OCI-LY1 (cell line): ENCODE measurements at regions not wholly inside any gene's neighbourhood (a gene's known extent, or its start where the extent isn't known, plus 50 kb on each side); places are given as distances from the start of the nearest gene placed in this dataset.

Experiments
- H2AFZ ChIP-seq: fragments of 200-600 bp; sonication (generic), shearing (Covaris generic); 2 replicates; pipeline ENCODE4 v1.6.0; 2014; ENCODE audit warnings: antibody characterized with exemption, mild to moderate bottlenecking, low read length
- H3F3A ChIP-seq: fragments of 200-600 bp; sonication (generic), shearing (Covaris generic); 2 replicates; pipeline ENCODE4 v1.6.0; 2014; ENCODE audit warnings: mild to moderate bottlenecking, antibody characterized with exemption, low read length, moderate library complexity; ENCODE audit not compliant: insufficient read depth
- H3K27ac ChIP-seq: fragments of 200-600 bp; sonication (generic); 2 replicates; pipeline ENCODE4 v1.5.1; 2014; ENCODE audit warnings: low read length, mixed run types, mild to moderate bottlenecking, low read depth; ENCODE audit not compliant: poor library complexity, severe bottlenecking
- H3K27me3 ChIP-seq: fragments of 200-600 bp; sonication (generic); 2 replicates; pipeline ENCODE4 v1.6.0; 2014; ENCODE audit warnings: antibody characterized with exemption, mild to moderate bottlenecking, low read length, moderate library complexity; ENCODE audit not compliant: insufficient read depth
- H3K36me3 ChIP-seq: fragments of 200-600 bp; sonication (generic); 2 replicates; pipeline ENCODE4 v1.6.1; 2014; ENCODE audit warnings: mild to moderate bottlenecking, antibody characterized with exemption, low read length, moderate library complexity, mixed read lengths; ENCODE audit not compliant: insufficient read depth
- H3K4me1 ChIP-seq: fragments of 200-600 bp; sonication (generic); 2 replicates; pipeline ENCODE4 v1.5.1; 2014; ENCODE audit warnings: mild to moderate bottlenecking, low read length, moderate library complexity; ENCODE audit not compliant: insufficient read depth, severe bottlenecking
- H3K4me2 ChIP-seq: fragments of 200-600 bp; sonication (generic), shearing (Covaris generic); 2 replicates; pipeline ENCODE4 v1.6.1; 2014; ENCODE audit warnings: low read length
- H3K4me3 ChIP-seq: fragments of 200-600 bp; sonication (generic); 2 replicates; pipeline ENCODE4 v1.5.1; 2014; ENCODE audit warnings: low read length, low read depth, mild to moderate bottlenecking, mixed read lengths; ENCODE audit not compliant: poor library complexity, severe bottlenecking
- H3K79me2 ChIP-seq: fragments of 200-600 bp; shearing (Covaris generic); 2 replicates; pipeline ENCODE4 v1.6.1; 2016; ENCODE audit warnings: mixed run types, low read length, mixed read lengths; ENCODE audit not compliant: insufficient read depth
- H3K9ac ChIP-seq: fragments of 200-600 bp; sonication (generic), shearing (Covaris generic); 2 replicates; pipeline ENCODE4 v1.6.1; 2014; ENCODE audit warnings: mild to moderate bottlenecking, low read length, mixed read lengths
- H3K9me2 ChIP-seq: fragments of 200-600 bp; sonication (generic), shearing (Covaris generic); 2 replicates; pipeline ENCODE4 v1.6.1; 2014; ENCODE audit warnings: low read depth, mild to moderate bottlenecking, low read length, mixed read lengths
- H3K9me3 ChIP-seq: fragments of 200-600 bp; shearing (Covaris generic); 2 replicates; pipeline ENCODE4 v1.6.1; 2014; ENCODE audit warnings: low read length, mixed read lengths
- H4K20me1 ChIP-seq: fragments of 200-600 bp; sonication (generic), shearing (Covaris generic); 2 replicates; pipeline ENCODE4 v1.6.0; 2016; ENCODE audit warnings: mild to moderate bottlenecking, low read length; ENCODE audit not compliant: insufficient read depth
- CTCF ChIP-seq: fragments of 200-600 bp; sonication (generic), shearing (Covaris generic); IDR thresholded peaks from 2 replicates; pipeline ENCODE4 v1.5.1; 2017; ENCODE audit warnings: mild to moderate bottlenecking, antibody characterized with exemption, low read length, moderate library complexity, mixed read lengths
- EZH2 ChIP-seq: fragments of 200-600 bp; sonication (generic), shearing (Covaris generic); IDR thresholded peaks from 2 replicates; pipeline ENCODE4 v1.8.0; 2017; ENCODE audit warnings: borderline replicate concordance, mixed run types, mild to moderate bottlenecking, antibody characterized with exemption, low read length, moderate library complexity, mixed read lengths

GRCh38 chr2:145146691-145147090 lies 626.8 kb upstream of the ZEB2 start:
- H3K27me3 ChIP-seq = no peaks in the 10 kb centered on the region
- TF ChIP-seq EZH2 (no peak), CTCF (no peak)

GRCh38 chr2:145144131-145144728 lies 624.3 kb upstream of the ZEB2 start:
- Histone ChIP-seq H4K20me1 (no peaks in the 10 kb centered on the region), H3K79me2 (no peaks in the 10 kb centered on the region), H3K4me2 (no peak overlapping the region), H3K27me3 (no peaks in the 10 kb centered on the region), H3K9me2 (no peaks in the 10 kb centered on the region), H3K27ac (no peak overlapping the region), H2AFZ (no peak overlapping the region), H3K4me1 (no peaks in the 10 kb centered on the region), H3K4me3 (no peak overlapping the region), H3K9me3 (no peaks in the 10 kb centered on the region; the same call in 1 of the 2 replicates), H3F3A (no peaks in the 10 kb centered on the region), H3K9ac (no peak overlapping the region), H3K36me3 (no peaks in the 10 kb centered on the region)
- TF ChIP-seq CTCF (no peak), EZH2 (no peak)

More at GRCh38 chr2:145146691-145147090, 626.8 kb upstream of the ZEB2 start:
- H3K9me2 ChIP-seq = no peaks in the 10 kb centered on the region
- H3K79me2 ChIP-seq = no peaks in the 10 kb centered on the region
- no peaks in the 10 kb centered on the region for H3K4me1 ChIP-seq
- no peaks in the 10 kb centered on the region for H4K20me1 ChIP-seq
- no peak overlapping the region for H3K9ac ChIP-seq
- no peaks in the 10 kb centered on the region for H3F3A ChIP-seq
- H3K36me3 ChIP-seq = no peaks in the 10 kb centered on the region
- H3K27ac ChIP-seq = no peak overlapping the region
- H3K4me3 ChIP-seq = no peak overlapping the region
- H3K4me2 ChIP-seq = no peak overlapping the region
- H2AFZ ChIP-seq = no peak overlapping the region
- H3K9me3 ChIP-seq = no peaks in the 10 kb centered on the region; the same call in 1 of the 2 replicates

GRCh38 chr2:145141981-145142380 lies 622.1 kb upstream of the ZEB2 start:
- Histone ChIP-seq H3K27ac (no peak overlapping the region), H3K9me2 (no peaks in the 10 kb centered on the region), H3K9ac (no peak overlapping the region), H3K4me3 (no peak overlapping the region), H3K4me1 (no peaks in the 10 kb centered on the region), H2AFZ (no peak overlapping the region), H3K79me2 (no peaks in the 10 kb centered on the region), H3K4me2 (no peak overlapping the region), H3K27me3 (no peaks in the 10 kb centered on the region), H3F3A (no peaks in the 10 kb centered on the region), H3K9me3 (peaks cover 2% of the 10 kb centered on the region; the same call in 1 of the 2 replicates), H3K36me3 (no peaks in the 10 kb centered on the region), H4K20me1 (no peaks in the 10 kb centered on the region)
- no peak for TF ChIP-seq EZH2

GRCh38 chr2:145140658-145141057 lies 620.7 kb upstream of the ZEB2 start:
- no peaks in the 10 kb centered on the region for H3K79me2 ChIP-seq
- H3K9me3 ChIP-seq = peaks cover 12% of the 10 kb centered on the region
- H3K27ac ChIP-seq = no peak overlapping the region
- no peak overlapping the region for H3K4me3 ChIP-seq
- no peak overlapping the region for H3K4me2 ChIP-seq
- no peaks in the 10 kb centered on the region for H3F3A ChIP-seq
- no peak overlapping the region for H3K9ac ChIP-seq
- no peaks in the 10 kb centered on the region for H4K20me1 ChIP-seq
- no peaks in the 10 kb centered on the region for H3K27me3 ChIP-seq
- no peaks in the 10 kb centered on the region for H3K36me3 ChIP-seq
- no peaks in the 10 kb centered on the region for H3K4me1 ChIP-seq
- no peak for TF ChIP-seq CTCF
- TF ChIP-seq EZH2 = no peak
- no peaks in the 10 kb centered on the region for H3K9me2 ChIP-seq
- H2AFZ ChIP-seq = 0 out of 2 replicates have a peak overlapping the region, but pooled peaks have one; percentile 47
